ENCODE measurements at regions not wholly inside any gene's neighbourhood (a gene's known extent, or its start where the extent isn't known, plus 50 kb on each side); places are given as distances from the start of the nearest gene placed in this dataset.

- no peak for ATAC-seq (ENCODE audit: insufficient number of reproducible peaks, low FRiP score, low read depth)
- no peaks in the 10 kb centered on the region for H3K9me3 ChIP-seq
- H3K27ac ChIP-seq, result no peak overlapping the region
- H3K27me3 ChIP-seq (replicated peaks; ENCODE audit: insufficient read depth), result no peaks in the 10 kb centered on the region
- DNase-seq (ENCODE audit: low spot score), result no peak
- no peaks in the 10 kb centered on the region for H3K4me1 ChIP-seq (ENCODE audit: control insufficient read depth in 1 of 2, low read depth in 2 of 2)
- H3K36me3 ChIP-seq, result no peaks in the 10 kb centered on the region
- TF ChIP-seq CTCF (IDR thresholded peaks at IDR 0.05), result no peak
- no peak overlapping the region for H3K4me3 ChIP-seq
Observed at GRCh38 chr3:5401002-5401401, 213.5 kb downstream of the EDEM1 start.

GRCh38 chr3:5404718-5405117 lies 217.2 kb downstream of the EDEM1 start:
- Histone ChIP-seq H3K4me3 (no peak overlapping the region), H3K4me1 (ENCODE audit: control insufficient read depth in 1 of 2, low read depth in 2 of 2) (no peaks in the 10 kb centered on the region), H3K27me3 (replicated peaks; ENCODE audit: insufficient read depth) (no peaks in the 10 kb centered on the region), H3K36me3 (no peaks in the 10 kb centered on the region), H3K27ac (no peak overlapping the region), H3K9me3 (no peaks in the 10 kb centered on the region)
- DNase-seq (ENCODE audit: low spot score) (no peak), ATAC-seq (ENCODE audit: insufficient number of reproducible peaks, low FRiP score, low read depth) (no peak)
- no peak for TF ChIP-seq CTCF (IDR thresholded peaks at IDR 0.05)

- no peak for ATAC-seq (ENCODE audit: insufficient number of reproducible peaks, low FRiP score, low read depth)
- DNase-seq (ENCODE audit: low spot score), result no peak
- no peak for TF ChIP-seq CTCF (IDR thresholded peaks at IDR 0.05)
- H3K4me3 ChIP-seq, result no peak overlapping the region
- no peak overlapping the region for H3K27ac ChIP-seq
- no peaks in the 10 kb centered on the region for H3K27me3 ChIP-seq (replicated peaks; ENCODE audit: insufficient read depth)
- H3K9me3 ChIP-seq, result no peaks in the 10 kb centered on the region
- no peaks in the 10 kb centered on the region for H3K4me1 ChIP-seq (ENCODE audit: control insufficient read depth in 1 of 2, low read depth in 2 of 2)
- H3K36me3 ChIP-seq, result no peaks in the 10 kb centered on the region
Observed at GRCh38 chr3:5411786-5412185, 224.3 kb downstream of the EDEM1 start.

- H3K36me3 ChIP-seq, result no peaks in the 10 kb centered on the region
- H3K9me3 ChIP-seq, result no peaks in the 10 kb centered on the region
- no peak overlapping the region for H3K4me3 ChIP-seq
- TF ChIP-seq CTCF (IDR thresholded peaks at IDR 0.05), result no peak
- no peak overlapping the region for H3K27ac ChIP-seq
- no peaks in the 10 kb centered on the region for H3K27me3 ChIP-seq (replicated peaks; ENCODE audit: insufficient read depth)
- ATAC-seq (ENCODE audit: insufficient number of reproducible peaks, low FRiP score, low read depth), result no peak
- H3K4me1 ChIP-seq (ENCODE audit: control insufficient read depth in 1 of 2, low read depth in 2 of 2), result no peaks in the 10 kb centered on the region
- no peak for DNase-seq (ENCODE audit: low spot score)
Observed at GRCh38 chr3:5423076-5423475, 235.6 kb downstream of the EDEM1 start.

- no peak for ATAC-seq (ENCODE audit: insufficient number of reproducible peaks, low FRiP score, low read depth)
- DNase-seq (ENCODE audit: low spot score), result no peak
- no peak overlapping the region for H3K4me3 ChIP-seq
- TF ChIP-seq CTCF (IDR thresholded peaks at IDR 0.05), result no peak
- H3K27me3 ChIP-seq (replicated peaks; ENCODE audit: insufficient read depth), result no peaks in the 10 kb centered on the region
- H3K27ac ChIP-seq, result no peak overlapping the region
- H3K4me1 ChIP-seq (ENCODE audit: control insufficient read depth in 1 of 2, low read depth in 2 of 2), result no peaks in the 10 kb centered on the region
- H3K9me3 ChIP-seq, result no peaks in the 10 kb centered on the region
- H3K36me3 ChIP-seq, result no peaks in the 10 kb centered on the region
Observed at GRCh38 chr3:5423523-5423922, 236.0 kb downstream of the EDEM1 start.
